HL-60 (cell line): ENCODE measurements at regions not wholly inside any gene's neighbourhood (a gene's known extent, or its start where the extent isn't known, plus 50 kb on each side); places are given as distances from the start of the nearest gene placed in this dataset.

Source experiments
- CTCF ChIP-seq: IDR thresholded peaks from one replicate; pipeline ENCODE4 v1.5.1; 2011; ENCODE audit warnings: low read length, control low read depth, inconsistent platforms; ENCODE audit not compliant: insufficient read depth
- GABPA ChIP-seq: IDR thresholded peaks from 2 replicates; pipeline ENCODE4 v1.6.1; 2012; ENCODE audit warnings: low read depth

GRCh38 chr2:177114712-177115111 is 97.9 kb upstream of the HNRNPA3 start:
- TF ChIP-seq CTCF = no peak
- no peak for TF ChIP-seq GABPA
